K562 (cell line): ENCODE measurements at regions not wholly inside any gene's neighbourhood (a gene's known extent, or its start where the extent isn't known, plus 50 kb on each side); places are given as distances from the start of the nearest gene placed in this dataset.

ENCODE experiments used
- ATAC-seq: fragments of 200-7000 bp; cut with Tn5 transposase; 3 replicates; pipeline ENCODE4 v1.9.1; 2020; ENCODE audit warnings: moderate library complexity
- BruUV-seq: library from RNA; stranded (reverse); fragments of 400-500 nt; replicated peaks from 2 replicates; lab custom pipeline; 2021; lab: Mats Ljungman, UMichigan
- CTCF ChIA-PET: fragments of 300-600 bp; formaldehyde crosslinking; extraction: SDS; loops from one replicate; lab custom pipeline; 2021; ENCODE audit warnings: low intra/inter-chr PET ratio; lab: Yijun Ruan, JAX
- POLR2A ChIA-PET: fragments of 300-600, 350-650 bp; sonication (Branson Sonifier 250); formaldehyde crosslinking; extraction: SDS; loops from one replicate; lab custom pipeline; 2021; ENCODE audit warnings: antibody characterized with exemption, inconsistent platforms; lab: Yijun Ruan, JAX
- DNase-seq, 4 experiments: peaks; one replicate each; pipeline versions ENCODE4 v3.0.0 to v3.0.0-alpha.2; 2011 to 2018; ENCODE audit warnings: low spot score in 3 of 4, mixed read lengths in 3 of 4; ENCODE audit errors: extremely low read depth in 1 of 4
- FAIRE-seq: peaks from 2 replicates; lab custom pipeline; 2011; peaks lifted over from hg19 to GRCh38; lab: Jason Lieb, UNC
- H2AFZ ChIP-seq: 2 replicates; pipeline ENCODE4 v1.6.0; 2011; ENCODE audit warnings: low read depth, low read length, control low read depth, inconsistent platforms
- H3K27ac ChIP-seq: fragments of 200-600 bp; 3 replicates; pipeline ENCODE4 v1.8.0; 2011; ENCODE audit warnings: low read depth, mild to moderate bottlenecking, control low read depth, inconsistent platforms, low read length, moderate library complexity, mixed read lengths; ENCODE audit errors: extremely low read depth
- H3K27me3 ChIP-seq, 2 experiments: fragments of 300-600 bp in 1 of 2; 2 replicates in 1 of 2; 3 replicates in 1 of 2; pipeline versions ENCODE4 v1.6.0 to v1.8.0; 2011; ENCODE audit warnings: inconsistent platforms in 2 of 2, low read length in 2 of 2, mild to moderate bottlenecking in 1 of 2, mixed read lengths in 1 of 2, moderate library complexity in 1 of 2; ENCODE audit not compliant: control insufficient read depth in 2 of 2, insufficient read depth in 2 of 2
- H3K36me3 ChIP-seq: fragments of 300-600 bp; 3 replicates; pipeline ENCODE4 v1.8.0; 2011; ENCODE audit warnings: mild to moderate bottlenecking, low read length, inconsistent platforms; ENCODE audit not compliant: control insufficient read depth, insufficient read depth
- H3K4me1 ChIP-seq, 2 experiments: fragments of 200-600 bp in 1 of 2; replicated peaks in 1 of 2; 2 replicates in 1 of 2; 3 replicates in 1 of 2; pipeline versions ENCODE4 v1.5.1 to v1.8.0; 2011; ENCODE audit warnings: inconsistent platforms in 2 of 2, low read length in 2 of 2, mild to moderate bottlenecking in 1 of 2, mixed read lengths in 1 of 2, moderate library complexity in 1 of 2; ENCODE audit not compliant: control insufficient read depth in 2 of 2, insufficient read depth in 2 of 2
- H3K4me2 ChIP-seq: 2 replicates; pipeline ENCODE4 v1.6.1; 2011; ENCODE audit warnings: low read length, control low read depth, inconsistent platforms, mixed read lengths; ENCODE audit not compliant: insufficient read depth
- H3K4me3 ChIP-seq: fragments of 200-600 bp; sonication (generic), shearing (Covaris generic); 2 replicates; pipeline ENCODE4 v1.5.1; 2016; ENCODE audit warnings: control low read depth, inconsistent platforms
- H3K79me2 ChIP-seq: fragments of 200-600 bp; 3 replicates; pipeline ENCODE4 v1.8.0; 2011; ENCODE audit warnings: low read length, inconsistent platforms; ENCODE audit not compliant: control insufficient read depth, insufficient read depth
- H3K9ac ChIP-seq, 2 experiments: 2 replicates each; pipeline versions ENCODE4 v1.6.0 to v1.6.1; 2011; ENCODE audit warnings: low read depth in 2 of 2, low read length in 2 of 2, control low read depth in 1 of 2, inconsistent platforms in 1 of 2, mild to moderate bottlenecking in 1 of 2, mixed read lengths in 1 of 2; ENCODE audit not compliant: insufficient read depth in 1 of 2
- H3K9me1 ChIP-seq: one replicate; pipeline ENCODE4 v1.6.0; 2011; ENCODE audit warnings: inconsistent platforms, mild to moderate bottlenecking, low read length, moderate library complexity; ENCODE audit not compliant: control insufficient read depth, insufficient read depth
- H3K9me3 ChIP-seq: replicated peaks from 2 replicates; pipeline ENCODE4 v1.5.1; 2011; ENCODE audit warnings: low read depth, low read length, inconsistent platforms; ENCODE audit not compliant: control insufficient read depth, insufficient read depth
- H4K20me1 ChIP-seq: replicated peaks from 2 replicates; pipeline ENCODE4 v1.6.1; 2011; ENCODE audit warnings: low read length, inconsistent platforms, mixed read lengths; ENCODE audit not compliant: control insufficient read depth, insufficient read depth
- CHCHD3 ChIP-seq: fragments of 250-450 bp; sonication (Bioruptor Pico); IDR thresholded peaks from 2 replicates; pipeline ENCODE4 v2.1.2; 2022; ENCODE audit warnings: mild to moderate bottlenecking
- JUN ChIP-seq, 2 experiments: sonication (generic) in 1 of 2; formaldehyde crosslinking in 1 of 2; IDR thresholded peaks; 2 replicates each; pipeline versions ENCODE4 v1.6.1 to v1.8.0; 2012 to 2022; ENCODE audit warnings: borderline replicate concordance in 2 of 2, mild to moderate bottlenecking in 2 of 2, improper control_type of control experiment in 1 of 2, low read depth in 1 of 2, low read length in 1 of 2, missing genetic modification reagents in 1 of 2
- MAFK ChIP-seq: IDR thresholded peaks from 2 replicates; pipeline ENCODE4 v1.6.1; 2011; ENCODE audit warnings: low read length, improper control_type of control experiment
- MTA1 ChIP-seq: fragments of 450-650 bp; IDR thresholded peaks from 2 replicates; pipeline ENCODE4 v1.6.1; 2017; ENCODE audit warnings: borderline replicate concordance
- RBM25 ChIP-seq: fragments of 200-400 bp; formaldehyde crosslinking; IDR thresholded peaks from 2 replicates; pipeline ENCODE4 v1.6.1; 2018; ENCODE audit warnings: low read length, low read depth, moderate library complexity; ENCODE audit not compliant: severe bottlenecking
- SIX5 ChIP-seq, 2 experiments: IDR thresholded peaks; 2 replicates each; pipeline ENCODE4 v1.6.1; 2011; ENCODE audit warnings: low read length in 2 of 2, borderline replicate concordance in 1 of 2, low read depth in 1 of 2, mild to moderate bottlenecking in 1 of 2, moderate library complexity in 1 of 2; ENCODE audit not compliant: insufficient read depth in 1 of 2
- ZNF23 ChIP-seq: fragments of 250-450 bp; sonication (Bioruptor Pico); IDR thresholded peaks from 2 replicates; pipeline ENCODE4 v1.4.0; 2020; ENCODE audit warnings: mild to moderate bottlenecking
- WGBS: fragments of 100-300 bp; shearing (Covaris generic); methylation state at CpG from one replicate; pipeline ENCODE4 v1.1.6; 2016; ENCODE audit warnings: low coverage, mixed read lengths; ENCODE audit not compliant: insufficient coverage; ENCODE audit errors: missing lambda C conversion rate; 5-methylcytosine and 5-hydroxymethylcytosine counted together
- in situ Hi-C: fragments of 300-500 bp; cut with MboI; formaldehyde crosslinking; loops from 4 replicates; pipeline ENCODE4 v1.15.0; 2018; ENCODE audit warnings: inconsistent platforms, mixed read lengths
- intact Hi-C: fragments of 100-400 bp; cut with micrococcal nuclease; formaldehyde crosslinking; loops from 2 replicates; pipeline ENCODE4 v1.14.2; 2022
- TF ChIP-seq, protein P1 (sequence below): sonication (generic); formaldehyde crosslinking; IDR thresholded peaks from 2 replicates; pipeline ENCODE4 v1.8.1; 2023; ENCODE audit warnings: mild to moderate bottlenecking, missing genetic modification reagents
- TF ChIP-seq, protein P2 (sequence below), 2 experiments: IDR thresholded peaks; 2 replicates each; pipeline ENCODE4 v1.6.1; 2011; ENCODE audit warnings: borderline replicate concordance in 1 of 2, control low read depth in 1 of 2, low read depth in 1 of 2, low read length in 1 of 2, mild to moderate bottlenecking in 1 of 2, mixed read lengths in 1 of 2, moderate library complexity in 1 of 2; ENCODE audit not compliant: insufficient read depth in 1 of 2, insufficient read length in 1 of 2, poor library complexity in 1 of 2, severe bottlenecking in 1 of 2; ENCODE audit errors: extremely low read depth in 1 of 2

DNA sequence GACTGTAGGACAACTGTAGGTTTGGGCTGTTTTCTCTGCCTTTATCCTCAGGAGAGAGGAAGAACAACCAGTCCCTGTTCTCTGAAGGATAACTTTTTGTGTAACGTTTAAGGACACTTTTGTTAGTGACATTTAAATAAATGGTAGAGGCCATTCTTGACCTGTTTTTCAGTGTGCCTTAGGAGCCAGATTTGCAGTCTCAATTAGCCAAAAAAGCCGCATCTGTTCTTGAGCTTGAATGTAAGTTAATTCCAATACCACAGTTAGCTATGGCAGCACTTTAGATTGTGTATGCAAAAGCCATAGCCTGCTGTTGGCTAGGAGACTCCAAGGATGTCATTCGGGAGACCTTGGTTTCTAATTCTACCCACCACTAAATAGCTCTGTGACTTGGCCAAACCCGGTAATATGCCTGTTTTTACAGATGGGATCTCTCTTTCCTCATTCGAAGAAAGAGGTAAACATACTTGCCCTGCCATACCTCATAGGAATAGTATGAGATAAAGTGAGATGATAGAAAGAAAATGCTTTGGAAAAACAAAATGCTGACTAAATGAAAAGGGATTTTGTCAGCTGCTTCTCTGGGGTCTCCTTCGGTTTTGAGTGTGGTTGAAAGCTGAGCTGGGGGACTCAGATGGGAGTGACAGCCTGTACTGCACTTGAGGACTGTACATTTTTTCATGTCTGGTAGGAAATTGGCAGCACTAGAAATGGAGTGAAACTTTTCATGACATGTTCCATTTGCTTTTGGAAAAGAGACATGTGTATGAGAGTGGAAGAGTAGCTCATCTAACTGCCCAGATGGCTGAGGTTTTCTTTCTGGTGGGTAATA is 57.3 kb upstream of the ROPN1 start:
- Histone ChIP-seq H3K9ac (no peak overlapping the region), H3K27ac (no peak overlapping the region), H3K4me3 (no peak overlapping the region), H2AFZ (no peak overlapping the region), H3K9me1 (no peaks in the 10 kb centered on the region), H3K4me2 (no peak overlapping the region), H3K36me3 (no peaks in the 10 kb centered on the region), H3K27me3 (peaks cover 4 to 5% of the 10 kb centered on the region in 2 experiments; a peak in 3 of 5 replicates), H4K20me1 (no peaks in the 10 kb centered on the region), H3K9me3 (no peaks in the 10 kb centered on the region), H3K79me2 (no peaks in the 10 kb centered on the region)
- FAIRE-seq (no peak), DNase-seq (no peak)
- ChIA-PET POLR2A (no interaction called here), CTCF (no interaction called here)
- no TSS peak for BruUV-seq
- in situ Hi-C loops: no loop called here
- intact Hi-C loops: no loop called here
- WGBS: 0% methylated on average over 5 of the region's 6 CpGs
- no peak for TF ChIP-seq ZNF23
- TF ChIP-seq SIX5 (IDR thresholded peaks at IDR 0.05; ENCODE audit: borderline replicate concordance in 1 of 2, insufficient read depth in 1 of 2, low read depth in 1 of 2, low read length in 2 of 2): no peak
- TF ChIP-seq RBM25: no peak
- TF ChIP-seq, all 486 proteins: peak for 0
- ATAC-seq: no peak
- H3K4me1 ChIP-seq: no peaks in the 10 kb centered on the region

DNA sequence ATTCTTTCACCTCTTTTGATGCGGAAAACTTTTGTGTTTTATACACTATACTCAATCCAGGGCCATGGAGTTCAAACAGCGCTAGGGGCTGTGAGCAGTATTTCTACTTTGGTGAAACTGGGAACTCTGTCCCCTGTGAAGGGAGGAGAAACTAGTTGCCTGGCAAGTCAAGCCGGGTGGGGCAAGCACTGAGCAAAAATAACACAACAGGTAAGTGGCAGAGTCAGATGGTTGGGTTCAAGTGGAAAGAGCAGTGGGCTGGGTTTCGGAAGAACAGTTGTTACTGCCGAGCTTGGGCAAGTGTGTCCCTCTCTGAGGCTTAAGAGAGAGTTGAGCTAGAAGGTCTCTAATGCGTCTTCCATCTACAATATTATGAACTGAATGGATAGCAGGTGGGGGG is 59.7 kb upstream of the ROPN1 start:
- H3K9me1 ChIP-seq: no peaks in the 10 kb centered on the region
- intact Hi-C loops (no loop called here), in situ Hi-C loops (no loop called here)
- ATAC-seq (no peak), DNase-seq (no peak), FAIRE-seq (no peak)
- no peaks in the 10 kb centered on the region for H3K4me1 ChIP-seq
- no peaks in the 10 kb centered on the region for H3K9me3 ChIP-seq
- H3K4me2 ChIP-seq: no peak overlapping the region
- BruUV-seq: no TSS peak
- H4K20me1 ChIP-seq: no peaks in the 10 kb centered on the region
- no peaks in the 10 kb centered on the region for H3K79me2 ChIP-seq
- no peaks in the 10 kb centered on the region for H3K36me3 ChIP-seq
- ChIA-PET CTCF (no interaction called here), POLR2A (interaction anchor here (1.2 kb wide), 1 partner anchor 8 kb away, joined by 5 read pairs; no protein-coding TSS in a partner anchor)
- WGBS: 0% methylated on average over 6 of the region's 6 CpGs
- H3K27ac ChIP-seq: no peak overlapping the region
- H2AFZ ChIP-seq: no peak overlapping the region
- no peak overlapping the region for H3K9ac ChIP-seq
- peaks cover 4 to 5% of the 10 kb centered on the region in 2 experiments; a peak in 2 of 5 replicates for H3K27me3 ChIP-seq
- H3K4me3 ChIP-seq: no peak overlapping the region
- TF ChIP-seq MAFK (no peak), JUN (IDR thresholded peaks at IDR 0.05; ENCODE audit: borderline replicate concordance, low read depth, low read length) (no peak), JUN (CRISPR knock-in tag; IDR thresholded peaks at IDR 0.05; ENCODE audit: borderline replicate concordance) (no peak), MTA1 (no peak), CHCHD3 (CRISPR knock-in tag) (no peak)
- TF ChIP-seq, protein P1, sequence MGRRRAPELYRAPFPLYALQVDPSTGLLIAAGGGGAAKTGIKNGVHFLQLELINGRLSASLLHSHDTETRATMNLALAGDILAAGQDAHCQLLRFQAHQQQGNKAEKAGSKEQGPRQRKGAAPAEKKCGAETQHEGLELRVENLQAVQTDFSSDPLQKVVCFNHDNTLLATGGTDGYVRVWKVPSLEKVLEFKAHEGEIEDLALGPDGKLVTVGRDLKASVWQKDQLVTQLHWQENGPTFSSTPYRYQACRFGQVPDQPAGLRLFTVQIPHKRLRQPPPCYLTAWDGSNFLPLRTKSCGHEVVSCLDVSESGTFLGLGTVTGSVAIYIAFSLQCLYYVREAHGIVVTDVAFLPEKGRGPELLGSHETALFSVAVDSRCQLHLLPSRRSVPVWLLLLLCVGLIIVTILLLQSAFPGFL (CRISPR knock-in tag): no peak
- TF ChIP-seq, protein P2, sequence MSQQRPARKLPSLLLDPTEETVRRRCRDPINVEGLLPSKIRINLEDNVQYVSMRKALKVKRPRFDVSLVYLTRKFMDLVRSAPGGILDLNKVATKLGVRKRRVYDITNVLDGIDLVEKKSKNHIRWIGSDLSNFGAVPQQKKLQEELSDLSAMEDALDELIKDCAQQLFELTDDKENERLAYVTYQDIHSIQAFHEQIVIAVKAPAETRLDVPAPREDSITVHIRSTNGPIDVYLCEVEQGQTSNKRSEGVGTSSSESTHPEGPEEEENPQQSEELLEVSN (IDR thresholded peaks at IDR 0.05; ENCODE audit: borderline replicate concordance in 1 of 2, extremely low read depth in 1 of 2, insufficient read depth in 1 of 2, insufficient read length in 1 of 2, low read depth in 1 of 2, low read length in 1 of 2, poor library complexity in 1 of 2, severe bottlenecking in 1 of 2): no peak
